AG20443 (cell line): ENCODE measurements at regions not wholly inside any gene's neighbourhood (a gene's known extent, or its start where the extent isn't known, plus 50 kb on each side); places are given as distances from the start of the nearest gene placed in this dataset.
"Not testable (repeated sequence)": the region's sequence is repeated elsewhere in the genome, so short reads cannot be mapped to it uniquely, and the experiment has no call there.

Experiments used
- DNase-seq: peaks from one replicate; pipeline ENCODE4 v3.0.0; 2012; ENCODE audit warnings: low spot score, mixed read lengths

GRCh38 chr6:76532647-76533046 lies 460.2 kb upstream of the IMPG1 start:
- no peak for DNase-seq

GRCh38 chr6:76518443-76518842 lies 446.0 kb upstream of the IMPG1 start:
- DNase-seq = no peak

GRCh38 chr6:76516924-76517323 lies 444.5 kb upstream of the IMPG1 start:
- DNase-seq = no peak

GRCh38 chr6:76510489-76510888 lies 438.0 kb upstream of the IMPG1 start:
- DNase-seq = no peak

- no peak for DNase-seq
Observed at GRCh38 chr6:76509397-76509796, 436.9 kb upstream of the IMPG1 start.

- no peak for DNase-seq
Observed at GRCh38 chr6:76506808-76507207, 434.3 kb upstream of the IMPG1 start.

GRCh38 chr6:76495909-76496308 lies 423.4 kb upstream of the IMPG1 start:
- DNase-seq = no peak

GRCh38 chr6:76491376-76491775 lies 418.9 kb upstream of the IMPG1 start:
- not testable (repeated sequence) for DNase-seq

- DNase-seq = no peak
Observed at GRCh38 chr6:76490456-76490855, 418.0 kb upstream of the IMPG1 start.

- no peak for DNase-seq
Observed at GRCh38 chr6:76481101-76481500, 408.6 kb upstream of the IMPG1 start.

GRCh38 chr6:76472858-76473257 lies 400.4 kb upstream of the IMPG1 start:
- DNase-seq = no peak

GRCh38 chr6:76466286-76466685 lies 393.8 kb upstream of the IMPG1 start:
- DNase-seq = no peak

- no peak for DNase-seq
Observed at GRCh38 chr6:76465410-76465809, 392.9 kb upstream of the IMPG1 start.

- no peak for DNase-seq
Observed at GRCh38 chr6:76453270-76453669, 380.8 kb upstream of the IMPG1 start.

GRCh38 chr6:76451926-76452709 lies 379.7 kb upstream of the IMPG1 start:
- no peak for DNase-seq

- DNase-seq = no peak
Observed at GRCh38 chr6:76448109-76448508, 375.6 kb upstream of the IMPG1 start.

GRCh38 chr6:76441875-76442274 lies 369.4 kb upstream of the IMPG1 start:
- no peak for DNase-seq

GRCh38 chr6:76439811-76440210 lies 367.3 kb upstream of the IMPG1 start:
- DNase-seq = no peak

GRCh38 chr6:76438768-76439167 lies 366.3 kb upstream of the IMPG1 start:
- no peak for DNase-seq

- no peak for DNase-seq
Observed at GRCh38 chr6:76435174-76435573, 362.7 kb upstream of the IMPG1 start.

- no peak for DNase-seq
Observed at GRCh38 chr6:76422511-76423213, 350.2 kb upstream of the IMPG1 start.

GRCh38 chr6:76420094-76420493 lies 347.6 kb upstream of the IMPG1 start:
- DNase-seq = no peak

- DNase-seq = no peak
Observed at GRCh38 chr6:76418560-76419223, 346.2 kb upstream of the IMPG1 start.
